ENCODE measurements at regions not wholly inside any gene's neighbourhood (a gene's known extent, or its start where the extent isn't known, plus 50 kb on each side); places are given as distances from the start of the nearest gene placed in this dataset.

GRCh38 chr12:111173391-111173790 lies 195.5 kb downstream of the PHETA1 start:
- DNase-seq = no peak

GRCh38 chr12:111172786-111173185 lies 196.1 kb downstream of the PHETA1 start:
- no peak for DNase-seq

GRCh38 chr12:111171832-111172231 lies 197.1 kb downstream of the PHETA1 start:
- DNase-seq = no peak

GRCh38 chr12:111171345-111171744 lies 197.6 kb downstream of the PHETA1 start:
- DNase-seq = no peak

GRCh38 chr12:111170543-111170942 lies 198.4 kb downstream of the PHETA1 start:
- DNase-seq = peak; percentile 49

- no peak for DNase-seq
Observed at GRCh38 chr12:111169456-111169855, 199.4 kb downstream of the PHETA1 start.

GRCh38 chr12:111169032-111169431 lies 199.9 kb downstream of the PHETA1 start:
- DNase-seq = no peak

- DNase-seq = no peak
Observed at GRCh38 chr12:111168009-111168900, 200.6 kb downstream of the PHETA1 start.

GRCh38 chr12:111166779-111167540 lies 201.9 kb downstream of the PHETA1 start:
- DNase-seq = no peak

- no peak for DNase-seq
Observed at GRCh38 chr12:111164833-111165525, 203.9 kb downstream of the PHETA1 start.

GRCh38 chr12:111163422-111163821 lies 205.5 kb downstream of the PHETA1 start:
- no peak for DNase-seq

GRCh38 chr12:111161898-111162297 lies 207.0 kb downstream of the PHETA1 start:
- DNase-seq = no peak

- no peak for DNase-seq
Observed at GRCh38 chr12:111160350-111161241, 208.3 kb downstream of the PHETA1 start.

GRCh38 chr12:111158992-111159391 lies 209.9 kb downstream of the PHETA1 start:
- DNase-seq = no peak

GRCh38 chr12:111157486-111157885 lies 211.4 kb downstream of the PHETA1 start:
- no peak for DNase-seq

GRCh38 chr12:111156304-111156703 lies 212.6 kb downstream of the PHETA1 start:
- peak; percentile 25 for DNase-seq

GRCh38 chr12:111155521-111155920 lies 213.4 kb downstream of the PHETA1 start:
- DNase-seq = peak; percentile 51

GRCh38 chr12:111155020-111155419 lies 213.9 kb downstream of the PHETA1 start:
- DNase-seq = no peak

GRCh38 chr12:111154147-111154834 lies 214.6 kb downstream of the PHETA1 start:
- DNase-seq = no peak

- no peak for DNase-seq
Observed at GRCh38 chr12:111152561-111152960, 216.3 kb downstream of the PHETA1 start.
